GM19468 (cell line): ENCODE measurements at regions not wholly inside any gene's neighbourhood (a gene's known extent, or its start where the extent isn't known, plus 50 kb on each side); places are given as distances from the start of the nearest gene placed in this dataset.

Experiments used
- ATAC-seq: cut with Tn5 transposase; IDR thresholded peaks from one replicate; pipeline ENCODE4 v1.9.1; 2021; ENCODE audit warnings: mild to moderate bottlenecking, moderate library complexity, moderate number of reproducible peaks; ENCODE audit not compliant: unreplicated experiment; ENCODE audit errors: extremely low read depth

DNA sequence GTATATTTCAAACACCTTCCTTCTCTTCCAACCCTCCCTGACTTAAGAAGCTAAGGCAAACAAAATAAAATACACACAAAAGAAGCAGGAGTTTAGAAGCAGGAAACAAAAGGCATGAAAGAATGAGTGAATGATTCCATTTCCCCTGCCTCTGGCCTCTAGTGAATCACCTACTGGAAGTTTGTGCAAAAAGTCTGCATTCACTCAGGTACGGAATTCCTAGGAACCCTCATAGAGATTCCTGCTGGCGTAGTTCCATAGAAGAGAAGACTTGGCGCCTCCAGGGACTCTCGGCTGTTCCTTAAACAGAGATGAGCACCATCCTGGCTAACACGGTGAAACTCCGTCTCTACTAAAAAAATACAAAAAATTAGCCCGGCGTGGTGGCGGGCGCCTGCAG, 125.9 kb upstream of the TBL1X start:
- ATAC-seq: no peak

DNA sequence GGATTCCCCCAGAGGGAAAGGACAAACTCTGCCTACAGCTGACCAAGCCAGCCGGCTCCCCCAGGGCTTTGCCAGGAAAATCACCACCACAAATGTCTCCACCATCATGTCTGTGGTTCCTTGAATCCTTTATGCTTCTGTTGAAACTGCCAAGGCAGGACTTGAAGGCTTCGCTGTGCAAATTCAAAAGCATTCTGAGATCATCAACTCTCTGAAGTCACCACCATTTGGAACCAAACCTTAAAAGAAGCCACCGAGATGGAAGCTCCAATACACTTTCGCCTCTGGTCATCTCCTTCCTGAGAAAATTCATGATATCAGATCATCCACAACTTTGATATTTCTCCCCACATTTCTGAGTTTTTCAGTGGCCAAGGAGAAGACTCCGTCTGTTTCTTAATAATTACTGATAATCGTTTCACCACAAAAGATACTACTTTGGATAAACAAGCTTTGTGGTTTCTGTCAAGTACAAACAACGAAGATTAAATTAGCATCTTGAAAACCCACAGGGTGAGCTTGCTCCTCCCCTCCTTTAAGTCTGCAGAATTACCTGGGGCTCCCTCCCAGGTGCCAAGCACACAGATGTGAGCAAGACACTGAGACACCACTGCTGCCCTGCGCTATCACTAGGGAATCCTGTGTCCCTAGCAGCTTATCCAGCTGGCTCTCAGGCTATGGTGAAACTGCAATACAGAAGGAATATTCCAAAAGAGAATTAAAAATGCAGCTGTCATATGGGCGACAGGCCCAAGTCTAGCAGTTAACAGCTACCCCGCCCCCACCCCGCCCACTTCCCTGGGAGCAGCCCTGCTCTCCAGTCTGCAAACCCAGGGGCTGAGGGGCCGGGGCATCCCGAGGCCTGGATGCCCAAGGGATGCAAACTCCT, 125.0 kb upstream of the TBL1X start:
- no peak for ATAC-seq

DNA sequence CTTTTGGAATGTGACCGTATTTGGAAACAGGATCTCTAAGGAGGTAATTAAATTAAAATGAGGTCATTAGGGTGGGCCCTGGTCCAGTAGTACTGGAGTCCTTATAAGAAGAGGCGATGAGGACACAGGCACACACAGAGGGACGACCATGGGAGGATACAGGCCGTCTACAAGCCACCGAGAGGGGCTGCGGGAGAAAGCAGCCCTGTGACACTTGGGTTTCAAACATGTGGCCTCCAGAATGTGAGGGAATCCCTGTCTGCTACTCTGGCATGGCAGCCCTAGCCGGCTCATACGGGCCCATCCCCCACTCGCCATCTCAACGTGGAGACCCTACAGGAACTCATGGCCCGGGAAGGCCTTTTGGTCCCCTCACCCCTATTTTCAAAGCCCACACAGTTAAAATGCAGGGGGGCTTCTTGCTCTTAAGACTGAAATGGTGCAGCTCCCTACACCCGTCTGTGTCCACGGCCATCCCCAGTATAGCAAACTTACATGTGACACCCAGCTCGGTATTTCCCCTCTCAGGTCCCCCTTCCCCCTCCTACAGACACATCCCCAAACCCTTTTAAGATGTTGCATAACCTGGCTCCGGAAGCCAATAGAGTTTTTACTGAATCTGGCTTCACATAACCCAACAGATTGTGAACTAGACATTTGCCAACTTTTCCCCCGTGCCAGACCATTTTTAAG, 124.1 kb upstream of the TBL1X start:
- no peak for ATAC-seq

DNA sequence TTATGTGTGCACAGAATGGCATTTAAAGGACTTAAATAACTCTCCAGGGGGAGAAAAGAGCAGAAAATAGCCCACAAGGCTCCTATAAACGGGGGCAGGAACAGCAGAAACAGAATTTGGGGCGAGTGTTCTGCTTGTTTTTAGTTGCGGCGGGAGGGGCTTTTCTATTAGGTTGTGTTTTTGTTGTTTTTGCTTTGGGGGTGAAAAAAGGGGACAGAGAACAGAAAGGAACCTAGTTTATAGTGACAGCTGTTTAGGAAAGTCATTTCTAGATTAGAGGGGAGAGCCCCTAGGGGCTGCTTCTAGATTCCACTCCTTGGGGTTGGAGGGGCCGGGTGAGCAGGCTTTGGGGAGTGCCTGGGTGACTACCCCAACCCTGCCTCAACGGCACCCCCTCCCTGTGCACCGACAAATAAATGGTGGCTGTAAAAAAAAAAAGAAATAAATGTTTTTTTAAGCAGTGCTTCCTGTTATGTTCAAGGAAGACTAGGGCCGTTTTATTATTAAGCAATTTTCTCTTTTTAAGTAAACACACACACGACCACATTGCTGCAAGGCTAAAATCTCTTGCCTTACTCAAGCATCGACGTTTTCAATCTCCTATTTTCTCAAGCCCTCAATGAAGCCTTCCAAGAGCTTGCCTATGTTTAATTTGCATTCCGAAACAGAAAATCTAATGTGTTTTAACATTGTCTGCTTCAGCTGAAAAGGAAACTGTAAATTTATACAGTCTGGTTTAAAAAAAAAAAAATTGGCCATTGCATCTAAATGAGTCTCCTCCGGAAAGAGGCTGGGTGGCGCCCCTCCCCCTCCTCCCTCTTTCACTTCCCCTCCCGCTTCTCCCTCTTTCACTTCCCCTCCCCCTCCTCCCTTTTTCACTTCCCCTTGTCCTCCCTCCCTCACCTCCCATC, 123.3 kb upstream of the TBL1X start:
- ATAC-seq: peak; percentile 59

DNA sequence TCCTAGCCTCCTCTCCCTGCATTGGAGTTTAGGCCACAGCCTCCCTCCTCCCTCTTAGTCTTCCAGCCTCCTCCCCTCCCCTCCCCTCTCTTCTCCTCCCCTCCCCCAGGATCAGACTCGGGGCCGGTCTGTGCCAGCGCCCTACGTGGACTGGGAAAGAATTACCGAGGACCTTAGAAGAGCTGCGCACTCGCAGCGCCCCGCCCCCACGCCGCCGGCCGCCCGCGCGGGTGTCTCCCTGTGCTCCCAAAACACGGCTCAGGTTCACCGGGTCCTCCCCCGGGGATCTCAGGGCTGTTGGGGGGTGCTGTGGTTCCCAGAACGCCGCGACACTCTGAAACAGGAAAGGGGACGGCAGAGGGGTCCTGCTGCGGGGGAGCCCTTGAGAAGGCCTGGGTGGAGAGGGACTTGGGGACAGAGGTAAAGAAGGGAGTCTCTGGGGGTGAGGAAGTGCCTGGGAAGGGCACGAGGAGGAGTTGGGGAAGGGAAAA, 122.3 kb upstream of the TBL1X start:
- no peak for ATAC-seq

DNA sequence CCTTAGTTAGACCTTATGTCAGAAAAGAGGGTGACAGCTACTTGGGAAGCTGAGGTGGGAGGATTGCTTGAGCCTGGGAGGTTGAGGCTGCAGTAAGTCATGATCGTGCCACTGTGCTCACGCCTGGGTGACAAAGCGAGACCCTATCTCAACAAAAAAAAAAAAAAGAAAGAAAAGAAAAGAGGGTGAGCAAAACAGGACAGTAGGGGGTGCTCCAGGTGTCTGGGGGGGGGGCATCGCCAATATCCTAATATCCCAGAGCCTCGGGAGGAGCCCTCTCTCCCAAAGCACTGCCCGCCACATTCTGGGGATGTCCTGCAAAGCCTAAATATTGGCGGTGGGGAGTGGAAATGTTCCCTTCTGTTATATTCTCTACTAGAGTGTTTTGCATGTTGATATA, 120.9 kb upstream of the TBL1X start:
- ATAC-seq: no peak

DNA sequence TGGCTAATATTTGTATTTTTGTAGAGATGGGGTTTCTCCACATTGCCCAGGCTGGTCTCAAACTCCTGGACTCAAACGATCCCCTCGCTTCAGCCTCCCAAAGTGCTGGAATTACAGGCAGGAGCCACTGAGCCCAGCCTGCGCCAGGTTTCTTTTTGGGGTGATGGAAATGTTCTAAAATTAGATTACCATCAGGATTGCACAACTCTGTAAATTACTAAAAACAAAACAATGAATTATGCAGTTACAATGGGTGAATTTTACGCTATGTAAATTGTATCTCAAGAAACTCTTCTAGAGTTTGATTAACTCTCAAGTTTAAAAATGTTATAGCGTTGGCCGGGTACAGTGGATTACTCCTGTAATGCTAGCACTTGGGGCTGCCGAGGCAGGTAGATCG, 118.9 kb upstream of the TBL1X start:
- ATAC-seq: no peak

DNA sequence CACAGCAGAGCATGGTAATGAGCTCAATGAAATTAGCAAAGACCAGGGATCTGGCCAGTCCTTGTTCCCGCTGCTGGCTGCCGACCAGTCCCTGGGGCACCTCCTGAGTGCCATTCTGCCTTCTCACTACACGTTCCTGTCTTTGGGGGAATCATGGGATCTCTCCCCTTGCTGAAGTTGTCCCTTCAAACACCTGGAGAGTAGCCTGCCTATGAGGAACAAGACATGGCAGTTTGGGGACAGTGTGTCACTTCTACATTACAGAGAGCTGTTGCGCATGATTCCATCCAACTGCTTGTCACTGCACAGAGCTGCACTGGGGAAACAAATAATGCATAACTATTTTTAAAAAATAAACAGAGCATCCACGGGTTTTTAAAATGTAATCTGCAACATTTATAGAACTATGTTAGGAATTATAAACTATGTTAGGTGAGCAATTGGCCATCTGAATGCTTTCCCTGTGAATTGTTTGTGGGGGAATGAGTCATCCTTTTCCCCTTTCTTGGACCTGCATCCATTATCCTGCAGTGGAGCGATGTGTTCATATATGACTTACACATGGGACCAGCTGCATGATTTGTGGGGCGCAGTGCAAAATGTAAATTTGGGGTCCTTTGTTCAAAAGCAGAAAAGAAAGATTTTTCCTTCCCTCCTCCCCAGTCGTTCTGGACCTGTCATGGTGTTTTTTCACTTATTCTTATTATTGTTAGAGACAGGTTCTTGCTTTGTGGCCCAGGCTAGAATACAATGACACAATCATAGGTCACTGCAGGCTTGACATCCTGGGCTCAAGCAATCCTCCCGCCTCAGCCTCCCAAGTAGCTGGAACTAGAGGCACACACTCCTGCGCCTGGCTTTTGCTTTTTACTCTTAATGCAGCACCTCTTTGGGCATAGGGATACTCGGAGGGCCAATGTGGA, 115.0 kb upstream of the TBL1X start:
- ATAC-seq: no peak

DNA sequence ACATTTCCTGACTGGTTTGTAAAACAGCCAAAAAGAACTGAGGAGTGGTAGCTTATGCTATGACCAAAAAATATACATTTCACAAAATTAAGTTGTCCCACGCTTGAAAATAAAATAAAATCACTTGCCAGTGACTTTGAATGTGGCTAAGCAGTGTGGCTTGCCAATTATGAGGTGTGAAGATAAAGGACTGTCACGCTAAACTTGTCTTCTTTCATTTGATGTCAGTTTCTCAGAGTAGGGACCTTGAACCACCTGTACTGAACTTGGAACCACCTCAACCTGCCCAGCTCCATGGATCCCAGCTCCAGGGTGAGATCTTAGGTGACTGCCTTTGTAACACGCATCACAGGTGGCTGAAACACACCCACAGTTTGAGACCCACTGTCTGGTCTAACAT, 113.7 kb upstream of the TBL1X start:
- ATAC-seq: no peak

DNA sequence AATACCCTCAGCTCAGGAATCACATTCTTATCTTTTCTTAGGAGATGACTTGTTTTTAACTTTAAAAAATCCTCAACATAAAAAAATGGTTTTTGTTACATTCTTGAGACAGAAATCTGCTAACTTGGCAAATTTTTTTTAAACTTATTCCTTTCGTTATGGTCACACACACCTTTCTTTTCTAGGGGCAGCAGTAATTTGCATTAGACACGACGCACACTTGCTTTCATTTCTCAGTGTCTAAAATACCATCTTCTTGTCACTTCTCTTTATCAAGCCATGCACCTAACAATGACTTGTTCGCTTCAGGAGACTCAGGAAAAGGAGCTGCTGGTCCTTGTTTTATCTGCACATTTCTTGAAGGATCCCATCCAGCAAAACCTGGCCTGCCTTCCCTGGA, 112.6 kb upstream of the TBL1X start:
- peak; percentile 31 for ATAC-seq

DNA sequence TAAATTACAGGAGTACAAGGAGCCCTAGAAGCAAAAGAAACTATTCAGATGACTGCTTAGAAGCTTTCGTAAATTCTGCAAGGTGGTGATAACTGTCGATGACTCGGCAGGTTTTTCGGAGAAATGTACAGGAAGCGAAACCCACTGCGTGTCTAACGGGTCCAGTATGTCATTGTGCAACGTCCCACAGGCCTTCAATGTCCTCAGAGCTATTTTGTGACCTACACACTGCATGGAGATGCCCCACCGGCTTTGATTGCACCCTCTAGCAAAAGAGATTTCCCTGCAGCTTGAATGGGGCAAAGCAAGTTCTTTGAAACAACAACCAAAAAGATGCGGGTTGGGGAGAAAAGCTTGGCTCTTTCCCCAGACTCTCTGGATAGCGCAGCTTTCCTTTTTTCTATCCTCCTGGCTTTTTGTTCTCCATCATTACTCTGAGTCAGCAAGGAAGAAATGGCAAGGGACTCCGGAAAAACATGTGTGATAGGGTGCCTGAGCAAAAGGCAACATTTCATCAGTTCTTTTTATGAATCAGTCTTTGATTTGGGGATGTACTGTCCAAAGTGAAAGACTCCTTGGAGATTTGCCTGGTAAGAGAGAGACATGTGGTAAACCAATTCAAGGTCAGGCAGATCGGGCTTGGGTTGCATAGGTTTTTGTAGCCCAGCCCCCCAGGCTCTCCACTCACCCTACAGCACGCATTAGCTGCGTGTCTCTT, 112.0 kb upstream of the TBL1X start:
- peak; percentile 29 for ATAC-seq

DNA sequence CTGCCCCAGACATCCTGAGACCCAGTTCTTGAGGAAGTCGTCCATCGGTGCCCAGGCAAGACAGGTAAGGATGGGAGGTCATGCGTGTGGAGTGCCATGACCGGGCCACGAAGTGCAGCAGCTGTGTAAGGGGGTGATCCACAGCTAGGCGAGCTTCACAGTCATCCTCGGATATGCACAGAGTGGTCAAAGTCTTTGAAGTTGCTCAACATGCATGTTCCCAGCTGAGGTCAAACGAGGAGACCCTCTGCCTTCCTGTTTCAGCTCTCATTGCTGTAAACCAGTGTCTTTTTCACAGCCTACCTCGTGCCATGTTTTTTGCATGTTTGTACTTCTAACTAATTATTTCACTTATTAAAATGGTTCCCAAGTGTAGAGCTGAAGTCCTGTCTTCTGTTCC, 109.9 kb upstream of the TBL1X start:
- ATAC-seq: no peak

DNA sequence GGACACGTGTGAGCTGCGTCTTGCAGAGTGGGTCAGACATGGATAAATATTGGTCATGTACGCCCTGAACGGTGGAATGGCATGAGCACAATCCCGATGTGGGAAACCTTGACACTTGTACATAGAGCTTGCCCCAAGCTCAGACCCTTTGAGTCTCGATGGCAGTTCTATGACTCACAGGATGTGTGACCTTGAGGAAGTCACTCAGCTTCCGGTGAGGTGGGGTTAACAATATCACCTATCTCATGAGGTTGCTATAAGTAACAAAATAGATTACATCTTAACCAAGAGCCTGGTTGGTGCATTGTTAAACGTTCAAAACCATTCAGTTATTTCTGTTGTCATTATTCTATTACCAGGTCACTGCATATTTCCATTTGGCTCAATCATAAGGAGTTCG, 109.1 kb upstream of the TBL1X start:
- ATAC-seq: no peak

DNA sequence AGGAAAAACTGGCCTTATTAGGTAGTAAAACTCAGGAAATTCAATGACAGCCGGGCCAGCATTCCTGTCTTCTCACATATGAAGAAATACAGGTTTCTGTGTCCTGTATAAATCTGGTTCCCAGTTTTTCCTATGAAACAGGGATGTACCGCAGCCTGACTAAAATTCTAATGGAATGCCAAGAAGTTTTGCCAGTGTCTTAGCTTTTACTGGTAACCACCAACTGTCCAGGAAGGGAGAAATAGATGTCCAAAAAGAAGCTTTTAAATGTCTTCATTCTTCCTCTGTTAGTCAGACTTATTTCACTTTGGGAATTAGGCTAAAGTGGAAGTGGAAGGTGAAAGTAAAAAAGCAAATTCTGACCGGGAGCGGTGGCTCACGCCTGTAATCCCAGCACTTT, 108.0 kb upstream of the TBL1X start:
- no peak for ATAC-seq

DNA sequence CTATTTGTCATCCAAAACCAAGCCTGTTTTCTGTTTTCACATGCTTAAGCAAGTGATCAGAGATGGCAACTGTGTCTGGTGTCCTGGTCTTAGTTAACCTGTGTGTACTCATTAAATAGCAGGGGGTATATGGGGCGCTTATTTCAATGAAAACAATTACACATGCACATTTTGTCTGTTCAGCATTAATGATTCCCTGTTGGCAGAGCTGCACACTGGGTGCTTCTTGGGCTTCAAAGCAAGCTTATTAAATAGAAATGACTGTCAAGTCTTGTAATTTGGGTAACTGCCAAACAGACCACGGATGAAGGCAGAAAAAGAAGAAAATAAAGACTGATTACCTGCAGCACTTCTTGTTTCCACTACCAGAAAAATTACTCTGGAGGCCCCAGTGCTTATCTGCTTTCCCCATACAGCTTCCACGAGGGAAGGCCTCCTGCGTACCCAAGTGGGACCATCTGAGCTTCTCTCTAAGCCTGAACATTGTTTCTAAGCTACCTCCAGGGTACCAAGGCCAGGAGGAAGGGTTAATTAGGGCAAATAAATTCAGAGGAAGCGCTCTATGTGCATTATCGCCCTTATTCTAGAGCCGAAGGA, 107.2 kb upstream of the TBL1X start:
- no peak for ATAC-seq

DNA sequence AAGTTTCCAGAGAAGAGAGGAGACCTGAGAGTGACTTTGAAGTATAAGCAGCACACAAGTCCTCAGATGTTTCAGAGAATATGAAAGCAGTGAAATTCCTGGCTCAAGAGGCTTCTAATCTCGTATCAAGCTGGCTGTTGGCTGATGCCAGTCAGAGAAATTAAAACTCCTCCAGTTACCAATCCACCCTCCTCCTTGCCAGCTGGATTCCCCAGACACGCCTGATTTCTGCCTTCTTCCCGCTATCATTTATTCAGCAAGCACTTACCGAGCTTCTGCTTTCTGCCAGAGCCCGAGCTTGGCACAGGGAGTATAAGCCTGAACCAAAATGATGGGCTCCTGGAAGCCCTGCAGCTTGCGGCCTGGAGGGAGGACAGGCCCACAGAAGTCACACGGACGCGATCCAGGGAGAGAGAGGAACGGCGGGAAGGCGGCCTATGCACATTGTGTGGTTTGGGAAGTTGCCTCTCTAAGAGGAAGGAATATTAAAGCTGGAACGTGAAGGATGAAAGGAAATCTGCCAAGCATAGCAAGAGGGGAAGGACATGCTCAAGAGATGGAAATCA, 102.4 kb upstream of the TBL1X start:
- ATAC-seq: no peak

DNA sequence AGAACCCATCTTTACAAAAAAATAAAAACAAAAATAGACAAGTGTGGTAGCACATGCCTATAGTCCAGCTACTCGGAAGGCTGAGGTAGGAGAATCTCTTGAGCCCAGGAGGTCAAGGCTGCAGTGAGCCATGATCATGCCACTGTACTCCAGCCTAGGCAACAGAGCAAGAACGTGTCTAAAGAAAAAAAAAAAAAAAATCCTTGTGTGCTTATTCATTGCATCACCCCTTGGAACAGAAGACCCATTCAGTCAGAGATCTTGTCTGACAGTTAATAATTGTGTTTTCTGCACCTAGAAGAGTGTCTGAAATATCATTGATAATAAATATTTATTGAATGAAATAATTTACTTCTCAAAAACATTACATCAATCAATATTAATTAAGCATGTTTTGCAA, 97.4 kb upstream of the TBL1X start:
- no peak for ATAC-seq

DNA sequence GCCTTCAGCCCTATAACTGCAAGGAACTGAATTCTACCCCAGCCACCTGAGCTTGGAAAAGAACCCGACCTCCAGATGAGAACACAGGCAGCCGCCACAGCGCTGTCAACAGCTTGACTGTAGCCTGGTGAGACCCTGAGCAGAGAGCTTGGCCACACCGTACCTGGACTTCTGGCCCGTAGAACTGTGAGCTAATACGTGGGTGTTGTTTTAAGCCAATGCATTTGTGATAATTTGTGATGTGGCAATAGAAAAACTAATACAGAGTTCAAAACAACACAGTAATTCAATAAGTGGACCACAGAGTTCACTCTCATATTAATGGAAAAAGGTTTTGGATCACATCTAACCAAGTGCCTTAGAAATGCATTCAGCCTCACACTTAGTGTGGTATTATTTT, 96.6 kb upstream of the TBL1X start:
- ATAC-seq: no peak
